Calu3 (cell line): ENCODE measurements at regions not wholly inside any gene's neighbourhood (a gene's known extent, or its start where the extent isn't known, plus 50 kb on each side); places are given as distances from the start of the nearest gene placed in this dataset.

ENCODE experiments used
- BruUV-seq: library from RNA; stranded (reverse); fragments of 400-500 nt; replicated peaks from 2 replicates; lab custom pipeline; 2021; lab: Mats Ljungman, UMichigan
- CTCF ChIA-PET: fragments of 300-600 bp; sonication (Branson Sonifier 250); formaldehyde crosslinking; loops from one replicate; lab custom pipeline; 2022; ENCODE audit warnings: antibody characterized with exemption; lab: Charles Lee
- DNase-seq: peaks from one replicate; pipeline ENCODE4 v3.0.0; 2022
- H3K27ac Mint-ChIP-seq: one replicate; pipeline ENCODE4 v1.8.0; 2022; ENCODE audit warnings: mixed read lengths; ENCODE audit not compliant: unreplicated experiment
- H3K27me3 Mint-ChIP-seq: one replicate; pipeline ENCODE4 v1.8.0; 2022; ENCODE audit warnings: mixed read lengths; ENCODE audit not compliant: unreplicated experiment
- H3K36me3 Mint-ChIP-seq: one replicate; pipeline ENCODE4 v1.8.0; 2022; ENCODE audit warnings: mild to moderate bottlenecking, moderate library complexity, mixed read lengths; ENCODE audit not compliant: insufficient read depth, unreplicated experiment
- H3K4me1 Mint-ChIP-seq: one replicate; pipeline ENCODE4 v1.8.0; 2022; ENCODE audit warnings: mild to moderate bottlenecking, low read depth, mixed read lengths; ENCODE audit not compliant: unreplicated experiment
- H3K4me3 Mint-ChIP-seq: one replicate; pipeline ENCODE4 v1.8.0; 2022; ENCODE audit warnings: mild to moderate bottlenecking, low read depth, moderate library complexity, mixed read lengths; ENCODE audit not compliant: unreplicated experiment
- H3K9me3 Mint-ChIP-seq: one replicate; pipeline ENCODE4 v1.8.0; 2022; ENCODE audit warnings: low read depth, mixed read lengths; ENCODE audit not compliant: unreplicated experiment
- intact Hi-C: fragments of 100-400 bp; cut with micrococcal nuclease; formaldehyde crosslinking; loops from one replicate; pipeline ENCODE4 v1.10.0; 2022; ENCODE audit not compliant: unreplicated experiment
- TF ChIP-seq, protein P1 (sequence below): fragments of 200-600 bp; IDR thresholded peaks from one replicate; pipeline ENCODE4 v1.8.0; 2022; ENCODE audit warnings: antibody characterized with exemption; ENCODE audit not compliant: unreplicated experiment

DNA sequence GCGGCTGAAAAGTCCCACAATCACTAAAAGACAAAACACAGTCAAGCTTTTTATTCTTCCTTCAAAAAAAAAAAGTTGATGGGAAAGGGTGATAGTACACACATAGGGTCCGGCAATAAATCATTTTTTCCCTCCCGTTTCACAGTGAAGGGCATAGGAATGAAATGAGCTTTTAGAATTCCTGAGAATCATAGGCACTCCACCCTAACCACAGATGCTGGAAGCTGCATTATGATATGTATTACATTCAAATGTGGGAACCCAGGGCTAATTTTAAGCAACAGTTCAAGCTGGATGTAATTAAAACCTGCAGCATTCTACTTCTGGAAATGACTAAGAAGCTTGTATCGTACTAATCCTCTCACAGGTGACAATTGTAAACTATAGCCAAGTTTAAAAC lies 75.7 kb upstream of the KCNJ15 start:
- no peak overlapping the region for H3K27ac Mint-ChIP-seq
- no TSS peak for BruUV-seq
- TF ChIP-seq, protein P1, sequence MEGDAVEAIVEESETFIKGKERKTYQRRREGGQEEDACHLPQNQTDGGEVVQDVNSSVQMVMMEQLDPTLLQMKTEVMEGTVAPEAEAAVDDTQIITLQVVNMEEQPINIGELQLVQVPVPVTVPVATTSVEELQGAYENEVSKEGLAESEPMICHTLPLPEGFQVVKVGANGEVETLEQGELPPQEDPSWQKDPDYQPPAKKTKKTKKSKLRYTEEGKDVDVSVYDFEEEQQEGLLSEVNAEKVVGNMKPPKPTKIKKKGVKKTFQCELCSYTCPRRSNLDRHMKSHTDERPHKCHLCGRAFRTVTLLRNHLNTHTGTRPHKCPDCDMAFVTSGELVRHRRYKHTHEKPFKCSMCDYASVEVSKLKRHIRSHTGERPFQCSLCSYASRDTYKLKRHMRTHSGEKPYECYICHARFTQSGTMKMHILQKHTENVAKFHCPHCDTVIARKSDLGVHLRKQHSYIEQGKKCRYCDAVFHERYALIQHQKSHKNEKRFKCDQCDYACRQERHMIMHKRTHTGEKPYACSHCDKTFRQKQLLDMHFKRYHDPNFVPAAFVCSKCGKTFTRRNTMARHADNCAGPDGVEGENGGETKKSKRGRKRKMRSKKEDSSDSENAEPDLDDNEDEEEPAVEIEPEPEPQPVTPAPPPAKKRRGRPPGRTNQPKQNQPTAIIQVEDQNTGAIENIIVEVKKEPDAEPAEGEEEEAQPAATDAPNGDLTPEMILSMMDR, result no peak
- no peaks in the 10 kb centered on the region for H3K36me3 Mint-ChIP-seq
- H3K4me1 Mint-ChIP-seq, result peaks cover 16% of the 10 kb centered on the region
- CTCF ChIA-PET, result interaction anchor here (0.5 to 2.1 kb wide), 2 partner anchors 38 to 170 kb away, joined by 3 to 5 read pairs; no protein-coding TSS in a partner anchor
- DNase-seq, result no peak
- H3K4me3 Mint-ChIP-seq, result no peak overlapping the region
- no peaks in the 10 kb centered on the region for H3K27me3 Mint-ChIP-seq
- peaks cover 3% of the 10 kb centered on the region for H3K9me3 Mint-ChIP-seq
- intact Hi-C loops, result no loop called here

DNA sequence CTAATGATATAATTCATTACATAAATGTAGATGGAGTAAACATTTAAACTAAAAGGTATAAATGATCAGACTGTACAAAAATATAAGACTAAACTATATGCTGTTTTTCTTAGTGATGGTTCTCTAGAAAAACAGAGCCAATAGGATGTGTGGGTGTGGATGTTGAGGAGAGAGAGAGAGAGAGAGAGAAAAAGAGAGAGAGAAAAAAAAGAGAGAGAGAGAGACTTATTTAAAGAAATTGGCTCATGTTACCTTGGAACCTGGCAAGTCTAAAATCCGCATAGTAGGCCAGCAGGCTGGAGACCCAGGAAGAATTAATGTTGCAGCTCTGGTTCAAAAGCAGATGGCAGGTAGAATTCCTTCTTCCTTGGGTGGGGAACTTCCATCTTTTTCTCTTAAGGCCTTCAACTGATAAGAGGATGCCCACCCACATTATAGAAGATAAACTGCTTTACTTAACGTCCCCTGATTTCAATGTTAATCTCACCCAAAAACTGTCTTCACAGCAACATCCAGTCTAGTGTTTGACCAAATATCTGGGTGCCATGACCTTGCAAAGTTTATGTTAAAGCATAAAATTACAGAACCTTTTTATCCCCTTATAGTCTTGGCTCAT lies 74.3 kb upstream of the KCNJ15 start:
- CTCF ChIA-PET, result no interaction called here
- no peak overlapping the region for H3K4me3 Mint-ChIP-seq
- H3K9me3 Mint-ChIP-seq, result peaks cover 3% of the 10 kb centered on the region
- no peak overlapping the region for H3K27ac Mint-ChIP-seq
- TF ChIP-seq, protein P1, result no peak
- no peaks in the 10 kb centered on the region for H3K36me3 Mint-ChIP-seq
- no peaks in the 10 kb centered on the region for H3K27me3 Mint-ChIP-seq
- intact Hi-C loops, result no loop called here
- BruUV-seq, result no TSS peak
- no peak for DNase-seq
- H3K4me1 Mint-ChIP-seq, result peaks cover 16% of the 10 kb centered on the region

DNA sequence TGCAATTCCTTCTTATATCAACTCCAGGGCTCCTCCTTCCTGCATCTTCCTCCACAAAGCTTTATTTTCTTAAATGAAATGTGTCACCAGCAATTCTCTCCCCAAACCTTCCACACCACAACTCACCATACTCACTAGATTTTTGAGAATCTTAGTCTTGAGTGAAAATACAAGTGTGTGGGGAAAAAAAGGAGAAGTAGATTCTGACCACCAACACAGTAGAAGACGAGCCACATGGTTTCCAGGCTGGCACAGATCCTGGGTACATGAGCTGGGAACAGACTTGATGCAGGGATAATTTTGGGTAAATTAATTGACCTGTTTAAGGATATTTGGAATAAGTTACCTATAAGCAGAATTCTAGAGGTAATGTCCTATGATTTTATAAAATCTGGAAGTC lies 72.8 kb upstream of the KCNJ15 start:
- CTCF ChIA-PET, result no interaction called here
- H3K4me1 Mint-ChIP-seq, result peaks cover 12% of the 10 kb centered on the region
- no peak overlapping the region for H3K27ac Mint-ChIP-seq
- no peaks in the 10 kb centered on the region for H3K27me3 Mint-ChIP-seq
- TF ChIP-seq, protein P1, result no peak
- H3K4me3 Mint-ChIP-seq, result no peak overlapping the region
- H3K36me3 Mint-ChIP-seq, result no peaks in the 10 kb centered on the region
- no peak for DNase-seq
- no TSS peak for BruUV-seq
- no peaks in the 10 kb centered on the region for H3K9me3 Mint-ChIP-seq
- intact Hi-C loops, result no loop called here

DNA sequence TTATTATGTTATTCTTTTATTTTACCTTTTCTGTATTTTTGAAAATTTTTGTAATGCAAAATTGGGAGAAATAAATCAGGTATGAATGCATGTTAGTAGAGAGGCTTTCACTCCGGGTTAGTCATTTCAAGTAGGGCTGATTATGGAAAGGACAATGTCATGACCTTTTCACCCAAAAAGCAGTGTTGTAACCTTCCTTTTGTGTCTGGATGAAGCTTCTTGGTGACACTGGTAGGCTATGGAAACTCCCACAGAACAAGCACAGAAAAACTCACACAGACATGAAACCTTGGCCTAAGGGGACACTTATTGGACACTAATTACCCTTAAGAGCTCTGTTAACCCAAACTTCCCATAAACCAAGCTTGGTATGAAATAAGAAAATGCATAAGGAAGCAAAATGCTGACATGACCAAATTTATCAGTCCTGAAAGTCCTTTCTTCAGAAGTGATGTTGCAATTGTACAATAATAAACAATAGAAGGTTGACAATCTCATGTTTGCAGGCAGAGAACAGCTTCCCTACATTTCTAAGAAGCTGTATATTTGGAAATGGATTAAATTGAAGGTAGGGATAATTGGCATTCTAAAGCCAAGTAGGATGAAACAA lies 70.0 kb upstream of the KCNJ15 start:
- DNase-seq, result no peak
- Mint-ChIP-seq H3K9me3 (no peaks in the 10 kb centered on the region), H3K36me3 (no peaks in the 10 kb centered on the region), H3K27me3 (no peaks in the 10 kb centered on the region), H3K4me3 (no peak overlapping the region), H3K27ac (no peak overlapping the region), H3K4me1 (no peaks in the 10 kb centered on the region)
- intact Hi-C loops, result no loop called here
- CTCF ChIA-PET, result no interaction called here
- BruUV-seq, result no TSS peak
- TF ChIP-seq, protein P1, result no peak
